Breast epithelium (tissue), 4 donors: ENCODE measurements at regions not wholly inside any gene's neighbourhood (a gene's known extent, or its start where the extent isn't known, plus 50 kb on each side); places are given as distances from the start of the nearest gene placed in this dataset.

Source experiments
- DNase-seq, 2 donors: peaks; one replicate each; pipeline ENCODE4 v3.0.0-alpha.2; 2019; ENCODE audit warnings: low spot score in 2 of 2
- H3K27ac ChIP-seq, 2 donors: fragments of 200-600 bp; sonication (generic) in 1 of 2; one replicate each; pipeline ENCODE4 v1.5.1; 2016 to 2019; ENCODE audit warnings: mild to moderate bottlenecking in 1 of 2
- H3K27me3 ChIP-seq, 2 donors: fragments of 200-600 bp; sonication (generic) in 1 of 2; one replicate each; pipeline versions ENCODE4 v1.5.1 to v1.6.0; 2017 to 2019; ENCODE audit warnings: control low read depth in 1 of 2, mild to moderate bottlenecking in 1 of 2
- H3K36me3 ChIP-seq: fragments of 200-600 bp; one replicate; pipeline ENCODE4 v1.5.1; 2019
- H3K4me1 ChIP-seq, 2 donors: fragments of 200-600 bp; sonication (generic); one replicate each; pipeline ENCODE4 v1.5.1; 2016 to 2019; ENCODE audit warnings: control low read depth in 1 of 2
- H3K4me3 ChIP-seq, 3 donors: fragments of 200-600 bp; sonication (generic); 1 replicate in 2 of 3; 2 replicates in 1 of 3; pipeline ENCODE4 v1.5.1; 2016 to 2019; ENCODE audit warnings: mild to moderate bottlenecking in 3 of 3, moderate library complexity in 2 of 3
- H3K9me3 ChIP-seq, 2 donors: fragments of 200-600 bp; sonication (generic) in 1 of 2; one replicate each; pipeline ENCODE4 v1.5.1; 2016 to 2019; ENCODE audit warnings: control low read depth in 1 of 2
- POLR2A ChIP-seq: fragments of 450-650 bp; IDR thresholded peaks from one replicate; pipeline ENCODE4 v1.6.1; 2016; ENCODE audit warnings: antibody characterized with exemption, mild to moderate bottlenecking, moderate library complexity
- POLR2AphosphoS5 ChIP-seq, 3 donors: sonication (generic); formaldehyde crosslinking; IDR thresholded peaks; one replicate each; pipeline ENCODE4 v1.6.1; 2017; ENCODE audit warnings: antibody characterized with exemption in 3 of 3
- intact Hi-C: fragments of 100-400 bp; cut with DNase I; formaldehyde crosslinking; loops from one replicate; pipeline ENCODE4 v1.15.1; 2023; ENCODE audit warnings: low total_unique reads
- TF ChIP-seq, protein P1 (sequence below), 3 donors: fragments of 450-650 bp; IDR thresholded peaks; one replicate each; pipeline ENCODE4 v1.5.1; 2016 to 2017; ENCODE audit warnings: antibody characterized with exemption in 3 of 3, mild to moderate bottlenecking in 3 of 3, moderate library complexity in 3 of 3

GRCh38 chr4:110878956-110879355, 256.1 kb upstream of the PITX2 start:
- TF ChIP-seq POLR2AphosphoS5 (IDR thresholded peaks at IDR 0.05): no peak
- Histone ChIP-seq H3K4me1 (no peaks in the 10 kb centered on the region), H3K27me3 (no peaks in the 10 kb centered on the region), H3K36me3 (no peaks in the 10 kb centered on the region), H3K4me3 (no peak overlapping the region), H3K27ac (no peak overlapping the region), H3K9me3 (no peaks in the 10 kb centered on the region)
- DNase-seq: no peak
- intact Hi-C loops: no loop called here

DNA sequence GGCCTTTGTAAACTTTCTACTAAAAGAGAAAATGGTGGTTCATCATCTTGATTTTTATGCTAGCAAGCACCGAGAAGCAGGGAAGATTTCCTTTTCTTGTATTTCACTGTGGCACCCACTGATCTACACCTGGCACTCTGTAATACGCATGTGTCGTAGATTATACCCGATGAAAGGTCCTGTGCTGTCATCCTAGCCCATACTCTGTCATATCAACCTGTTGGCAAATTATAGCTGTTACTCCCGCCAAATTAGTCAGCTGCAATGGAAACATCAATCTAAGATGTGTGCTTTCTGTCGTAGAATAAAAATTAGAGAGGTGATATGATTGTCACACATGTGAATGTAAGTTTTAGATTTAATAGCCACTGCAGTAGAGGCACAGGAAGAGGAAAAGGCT, 263.4 kb upstream of the PITX2 start:
- intact Hi-C loops: no loop called here
- no peak overlapping the region for H3K27ac ChIP-seq
- H3K27me3 ChIP-seq: no peaks in the 10 kb centered on the region
- H3K36me3 ChIP-seq: no peaks in the 10 kb centered on the region
- DNase-seq: no peak
- no peaks in the 10 kb centered on the region for H3K9me3 ChIP-seq
- TF ChIP-seq POLR2AphosphoS5 (IDR thresholded peaks at IDR 0.05) (no peak), POLR2A (no peak)
- TF ChIP-seq, protein P1, sequence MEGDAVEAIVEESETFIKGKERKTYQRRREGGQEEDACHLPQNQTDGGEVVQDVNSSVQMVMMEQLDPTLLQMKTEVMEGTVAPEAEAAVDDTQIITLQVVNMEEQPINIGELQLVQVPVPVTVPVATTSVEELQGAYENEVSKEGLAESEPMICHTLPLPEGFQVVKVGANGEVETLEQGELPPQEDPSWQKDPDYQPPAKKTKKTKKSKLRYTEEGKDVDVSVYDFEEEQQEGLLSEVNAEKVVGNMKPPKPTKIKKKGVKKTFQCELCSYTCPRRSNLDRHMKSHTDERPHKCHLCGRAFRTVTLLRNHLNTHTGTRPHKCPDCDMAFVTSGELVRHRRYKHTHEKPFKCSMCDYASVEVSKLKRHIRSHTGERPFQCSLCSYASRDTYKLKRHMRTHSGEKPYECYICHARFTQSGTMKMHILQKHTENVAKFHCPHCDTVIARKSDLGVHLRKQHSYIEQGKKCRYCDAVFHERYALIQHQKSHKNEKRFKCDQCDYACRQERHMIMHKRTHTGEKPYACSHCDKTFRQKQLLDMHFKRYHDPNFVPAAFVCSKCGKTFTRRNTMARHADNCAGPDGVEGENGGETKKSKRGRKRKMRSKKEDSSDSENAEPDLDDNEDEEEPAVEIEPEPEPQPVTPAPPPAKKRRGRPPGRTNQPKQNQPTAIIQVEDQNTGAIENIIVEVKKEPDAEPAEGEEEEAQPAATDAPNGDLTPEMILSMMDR (IDR thresholded peaks at IDR 0.05): no peak
- H3K4me1 ChIP-seq: no peaks in the 10 kb centered on the region
- no peak overlapping the region for H3K4me3 ChIP-seq

DNA sequence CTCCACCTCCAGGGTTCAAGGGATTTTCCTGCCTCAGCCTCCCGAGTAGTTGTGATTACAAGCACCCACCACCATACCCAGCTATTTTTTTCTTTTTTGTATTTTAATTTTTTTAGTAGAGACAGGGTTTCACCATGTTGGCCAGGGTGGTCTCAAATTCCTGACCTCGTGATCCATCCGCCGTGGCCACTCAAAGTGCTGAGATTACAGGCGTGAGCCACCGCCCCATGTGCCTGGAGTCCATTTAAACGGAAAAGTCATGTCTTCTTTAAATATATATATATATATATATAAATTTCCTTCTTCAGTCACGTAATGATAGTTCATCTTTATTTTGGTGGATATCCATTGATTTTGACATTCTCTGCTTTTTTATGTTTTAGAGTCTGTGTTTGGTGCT, 264.0 kb upstream of the PITX2 start:
- Histone ChIP-seq H3K27me3 (no peaks in the 10 kb centered on the region), H3K27ac (no peak overlapping the region), H3K36me3 (no peaks in the 10 kb centered on the region), H3K4me1 (no peaks in the 10 kb centered on the region), H3K9me3 (no peaks in the 10 kb centered on the region), H3K4me3 (no peak overlapping the region)
- DNase-seq: no peak
- TF ChIP-seq, protein P1 (IDR thresholded peaks at IDR 0.05): no peak
- TF ChIP-seq POLR2A (no peak), POLR2AphosphoS5 (IDR thresholded peaks at IDR 0.05) (no peak)
- intact Hi-C loops: no loop called here

DNA sequence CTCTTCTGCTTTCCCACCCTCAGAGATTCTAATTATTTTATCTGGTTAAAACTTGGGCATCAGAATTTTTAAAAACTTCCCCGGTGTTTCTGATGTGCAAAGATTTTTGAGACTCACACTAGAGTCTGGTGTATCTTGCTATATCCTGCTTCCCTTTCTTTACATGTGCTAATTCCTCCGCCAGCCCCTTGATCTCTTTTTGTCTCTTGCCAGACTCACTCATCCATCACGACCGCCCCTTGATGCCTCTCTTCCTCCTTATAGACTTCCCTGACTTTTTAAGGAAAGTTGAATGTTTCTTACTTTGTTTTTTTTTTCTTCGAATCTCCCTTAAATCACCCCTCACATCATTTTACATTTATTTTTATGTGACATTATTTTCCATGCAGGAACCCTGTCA, 274.9 kb upstream of the PITX2 start:
- no peaks in the 10 kb centered on the region for H3K27me3 ChIP-seq
- no peak for DNase-seq
- H3K9me3 ChIP-seq: no peaks in the 10 kb centered on the region
- intact Hi-C loops: no loop called here
- H3K4me1 ChIP-seq: no peaks in the 10 kb centered on the region
- no peak overlapping the region for H3K4me3 ChIP-seq
- no peak for TF ChIP-seq POLR2AphosphoS5 (IDR thresholded peaks at IDR 0.05)
- no peak for TF ChIP-seq POLR2A
- TF ChIP-seq, protein P1 (IDR thresholded peaks at IDR 0.05): no peak
- H3K27ac ChIP-seq: no peak overlapping the region
- no peaks in the 10 kb centered on the region for H3K36me3 ChIP-seq

GRCh38 chr4:110898290-110898689, 275.4 kb upstream of the PITX2 start:
- Histone ChIP-seq H3K27me3 (no peaks in the 10 kb centered on the region), H3K9me3 (no peaks in the 10 kb centered on the region), H3K36me3 (no peaks in the 10 kb centered on the region), H3K4me1 (no peaks in the 10 kb centered on the region), H3K27ac (no peak overlapping the region), H3K4me3 (no peak overlapping the region)
- no peak for DNase-seq
- intact Hi-C loops: no loop called here
- TF ChIP-seq POLR2AphosphoS5 (IDR thresholded peaks at IDR 0.05) (no peak), POLR2A (no peak)
- TF ChIP-seq, protein P1 (IDR thresholded peaks at IDR 0.05): no peak

DNA sequence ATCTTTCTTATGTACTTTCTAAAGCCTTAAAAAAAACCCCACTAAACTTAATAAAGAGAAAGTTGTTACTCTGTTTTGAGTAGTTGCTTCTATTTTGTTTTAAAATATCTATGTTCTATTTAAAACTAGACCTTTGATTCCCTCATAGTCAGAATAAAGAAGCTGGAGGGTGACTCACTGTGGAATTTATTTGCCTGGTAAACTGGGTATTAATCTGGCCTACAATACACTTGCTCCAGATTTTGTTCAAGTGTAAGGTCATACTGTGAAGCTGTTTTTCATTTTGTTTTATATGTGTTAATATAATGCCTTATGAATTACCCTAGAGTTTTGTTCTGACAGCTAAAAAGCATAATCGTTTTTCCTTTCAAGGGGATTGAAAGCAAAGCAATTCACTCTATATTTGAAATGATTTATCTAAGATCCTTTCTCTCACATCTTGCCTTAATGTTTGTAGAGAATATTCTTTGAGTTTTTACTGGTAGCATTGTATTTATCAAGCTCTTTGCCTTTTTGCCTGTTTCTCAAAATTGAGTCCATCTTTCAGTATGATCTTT, 277.4 kb upstream of the PITX2 start:
- TF ChIP-seq, protein P1 (IDR thresholded peaks at IDR 0.05): no peak
- TF ChIP-seq POLR2A: no peak
- no peak for TF ChIP-seq POLR2AphosphoS5 (IDR thresholded peaks at IDR 0.05)
- H3K27ac ChIP-seq: no peak overlapping the region
- no peak for DNase-seq
- H3K27me3 ChIP-seq: no peaks in the 10 kb centered on the region
- no peaks in the 10 kb centered on the region for H3K9me3 ChIP-seq
- no peak overlapping the region for H3K4me3 ChIP-seq
- intact Hi-C loops: no loop called here
- no peaks in the 10 kb centered on the region for H3K36me3 ChIP-seq
- H3K4me1 ChIP-seq: no peaks in the 10 kb centered on the region
